ELF-1 (cell line): ENCODE measurements at regions not wholly inside any gene's neighbourhood (a gene's known extent, or its start where the extent isn't known, plus 50 kb on each side); places are given as distances from the start of the nearest gene placed in this dataset.

Experiments
- DNase-seq: peaks from one replicate; pipeline ENCODE4 v3.0.0-alpha.2; 2016; ENCODE audit warnings: low read depth, low spot score

DNA sequence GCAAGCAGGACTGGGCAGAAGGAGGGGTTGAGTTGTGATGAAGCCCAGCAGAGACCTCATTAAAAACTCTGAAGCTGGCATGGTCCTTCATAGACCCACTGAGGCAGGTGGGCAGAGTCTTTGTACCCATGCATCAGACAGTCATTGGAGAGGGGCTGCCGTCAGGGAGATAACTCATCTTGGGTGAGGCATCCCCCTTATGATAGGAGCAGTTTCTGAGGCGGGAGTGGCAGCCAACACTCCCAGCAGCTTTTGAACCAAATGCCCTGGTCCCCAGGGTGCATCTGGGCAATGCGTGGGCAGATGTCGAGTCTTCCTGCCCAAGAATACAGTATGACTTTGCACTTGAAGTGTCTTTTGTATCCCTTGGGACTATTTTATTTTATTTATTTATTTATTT, 68.1 kb downstream of the HTR5A start:
- DNase-seq = no peak

DNA sequence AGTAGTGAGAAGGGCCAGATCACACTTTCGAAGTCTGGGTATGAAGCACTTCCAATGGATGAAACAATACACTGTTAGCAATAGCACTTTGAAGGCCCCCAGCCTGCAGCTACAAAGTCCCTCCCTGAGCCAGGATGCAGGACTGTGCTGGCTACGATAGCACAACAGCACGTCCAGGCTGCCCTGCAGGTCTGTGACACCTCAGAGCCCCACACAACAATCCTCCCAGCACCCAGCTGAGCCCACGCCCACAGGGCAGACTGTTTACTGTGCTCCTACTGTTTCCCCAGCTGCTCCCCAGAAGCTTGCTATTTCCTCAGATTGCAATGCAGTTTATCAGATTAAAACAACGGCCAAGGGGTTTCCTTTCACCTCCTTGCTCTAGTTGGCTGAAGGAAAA, 71.4 kb downstream of the HTR5A start:
- DNase-seq = peak; percentile 4

DNA sequence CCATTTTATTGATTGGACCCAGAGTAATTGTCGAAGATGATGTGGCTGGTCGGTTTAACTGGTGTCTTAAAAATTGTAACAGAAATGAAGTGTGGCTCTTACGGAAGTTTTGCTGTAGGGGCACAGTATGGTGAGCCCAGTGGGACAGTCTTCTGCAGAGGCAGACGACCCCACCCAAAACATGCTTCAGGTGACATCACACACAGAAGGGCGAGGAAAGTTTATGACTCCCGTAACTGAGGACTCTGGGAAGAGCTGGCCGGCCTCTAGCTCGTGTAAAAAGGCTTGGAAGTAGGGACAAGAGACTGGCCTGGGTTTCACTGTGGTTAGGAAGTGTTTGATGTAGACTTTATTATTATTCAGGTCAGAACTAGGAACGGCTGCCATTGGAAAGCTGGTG, 73.3 kb downstream of the HTR5A start:
- DNase-seq = no peak

DNA sequence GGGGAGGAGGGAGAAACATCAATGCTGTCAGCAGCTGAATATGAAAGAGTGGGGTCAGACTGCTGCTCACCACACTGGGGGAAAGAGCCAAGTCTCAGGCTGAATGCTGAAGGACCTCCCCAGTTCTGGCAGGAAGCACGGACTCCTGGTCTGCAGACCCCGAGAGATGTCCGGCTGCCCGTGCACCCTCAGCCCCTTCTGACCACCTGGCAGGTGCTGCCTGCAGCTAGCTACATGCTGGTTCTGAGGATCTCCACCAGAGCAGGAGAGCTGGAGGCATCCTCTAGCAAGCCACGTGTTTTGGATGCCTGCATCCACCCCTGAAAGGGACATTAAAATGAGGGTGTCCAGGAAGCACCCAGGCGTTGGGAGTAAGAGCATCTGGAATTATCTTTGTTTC, 74.2 kb downstream of the HTR5A start:
- DNase-seq = no peak

- DNase-seq = no peak
Observed at GRCh38 chr7:155145477-155146255, 75.5 kb downstream of the HTR5A start.

- no peak for DNase-seq
Observed at GRCh38 chr7:155147172-155147571, 77.0 kb downstream of the HTR5A start.

DNA sequence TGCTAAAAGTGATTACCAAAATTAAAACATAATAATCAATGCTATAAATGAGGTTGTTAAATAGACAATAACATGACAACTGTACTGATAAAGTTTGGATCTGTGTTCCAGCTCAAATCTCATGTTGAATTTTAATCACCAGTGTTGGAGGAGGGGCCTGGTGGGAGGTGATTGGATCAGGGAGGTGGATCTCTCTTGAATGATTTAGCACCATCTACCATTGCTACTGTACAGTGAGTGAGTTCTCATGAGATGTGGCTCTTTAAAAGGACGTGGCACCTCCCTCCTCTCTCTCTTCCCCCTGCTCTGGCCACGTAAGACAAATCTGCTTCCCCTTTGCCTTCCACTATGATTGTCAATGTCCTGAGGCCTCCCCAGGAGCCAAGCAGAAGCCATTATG, 77.5 kb downstream of the HTR5A start:
- DNase-seq = no peak

DNA sequence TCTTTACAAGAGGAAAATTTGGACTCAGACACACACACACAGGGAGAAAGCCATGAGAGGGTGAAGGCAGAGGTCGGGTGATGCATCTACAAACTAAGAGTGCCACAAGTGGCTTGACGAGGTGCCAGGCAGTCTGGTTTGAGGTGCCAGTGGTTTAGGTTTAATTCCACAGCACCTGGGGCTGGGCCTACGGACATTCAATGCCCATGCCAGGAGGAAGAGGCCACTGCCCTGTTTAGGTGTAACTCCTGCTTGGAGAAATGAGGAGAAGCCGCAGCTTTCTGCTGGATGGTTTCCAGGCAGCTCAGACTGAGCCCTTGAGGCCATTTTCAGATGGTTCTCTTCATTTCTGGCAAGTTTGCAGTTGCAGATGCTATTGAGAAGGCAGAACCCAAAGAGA, 83.6 kb downstream of the HTR5A start:
- DNase-seq = no peak

DNA sequence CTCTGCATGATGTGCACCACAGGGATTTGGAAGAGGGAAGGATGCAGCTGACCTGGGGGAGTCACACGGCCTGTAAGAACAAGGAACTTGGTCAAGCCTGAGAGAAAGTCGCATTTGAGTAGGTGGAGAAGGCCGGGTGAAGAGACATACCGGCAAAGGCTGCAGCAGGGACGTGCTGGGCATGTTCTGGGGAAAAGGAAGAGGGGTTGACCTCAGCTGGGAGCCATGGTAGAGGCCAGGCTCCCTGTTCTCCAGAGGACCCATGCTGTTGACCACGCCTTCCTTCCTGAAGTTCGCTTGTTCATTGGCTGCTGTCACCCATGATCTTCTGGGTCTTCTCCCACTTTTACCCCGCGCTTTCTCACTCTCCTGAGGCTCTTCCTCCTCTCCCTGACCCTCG, 84.5 kb downstream of the HTR5A start:
- no peak for DNase-seq

DNA sequence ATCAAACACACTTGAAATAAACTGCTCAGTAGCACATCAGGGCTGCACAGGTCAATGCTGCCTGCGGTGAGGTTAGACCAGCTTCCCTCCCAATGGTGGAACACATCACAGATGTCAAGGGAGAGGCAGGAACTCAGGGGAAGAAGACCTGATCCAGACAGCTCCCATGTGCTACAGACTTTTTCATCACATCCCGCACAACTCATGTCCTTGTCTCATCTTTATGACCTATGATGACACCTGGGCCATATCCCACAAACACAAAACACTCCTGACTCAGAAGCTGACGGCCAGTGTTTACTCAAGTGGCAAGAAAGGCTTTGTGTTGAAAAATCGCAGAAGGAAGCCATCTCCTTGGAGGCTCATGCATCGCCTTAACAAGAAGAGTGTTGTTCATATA, 91.6 kb downstream of the HTR5A start:
- no peak for DNase-seq

DNA sequence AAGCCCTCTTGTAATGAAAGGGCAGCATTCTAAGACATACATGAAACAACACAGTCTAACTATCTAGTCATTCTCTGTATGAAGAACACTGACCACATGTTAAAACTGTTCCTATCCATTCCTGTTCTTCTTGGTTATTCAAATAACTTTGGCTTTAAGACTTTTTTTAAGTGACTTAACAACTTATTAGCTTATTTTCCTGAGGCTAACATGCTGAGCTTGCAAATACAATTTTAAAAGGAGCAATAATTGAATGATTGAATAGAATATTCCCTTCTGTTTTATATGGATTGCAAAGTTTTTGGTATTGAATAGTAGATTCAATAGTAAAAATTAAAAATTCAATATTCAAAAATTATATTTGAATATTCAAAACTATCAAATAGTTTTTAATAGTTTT, 92.3 kb downstream of the HTR5A start:
- no peak for DNase-seq

DNA sequence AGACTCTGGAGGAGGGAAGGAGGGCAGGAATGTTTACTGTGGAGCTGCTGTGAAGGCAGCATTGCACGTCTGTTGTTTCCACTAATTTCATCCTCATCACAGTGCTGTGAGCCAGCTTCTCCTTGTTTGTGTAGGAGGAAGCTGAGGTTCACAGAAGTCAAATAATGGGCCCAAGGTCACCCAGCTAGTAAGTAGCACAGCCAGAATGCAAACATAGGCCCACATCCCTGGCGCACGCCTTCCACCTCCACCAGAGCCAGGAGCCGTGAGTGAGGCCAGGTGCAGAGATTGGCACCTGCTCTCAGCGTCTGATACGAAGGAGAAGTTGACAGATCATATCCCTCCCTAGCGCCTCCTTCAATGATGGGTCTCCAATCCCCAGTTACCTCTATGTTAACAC, 93.6 kb downstream of the HTR5A start:
- no peak for DNase-seq

DNA sequence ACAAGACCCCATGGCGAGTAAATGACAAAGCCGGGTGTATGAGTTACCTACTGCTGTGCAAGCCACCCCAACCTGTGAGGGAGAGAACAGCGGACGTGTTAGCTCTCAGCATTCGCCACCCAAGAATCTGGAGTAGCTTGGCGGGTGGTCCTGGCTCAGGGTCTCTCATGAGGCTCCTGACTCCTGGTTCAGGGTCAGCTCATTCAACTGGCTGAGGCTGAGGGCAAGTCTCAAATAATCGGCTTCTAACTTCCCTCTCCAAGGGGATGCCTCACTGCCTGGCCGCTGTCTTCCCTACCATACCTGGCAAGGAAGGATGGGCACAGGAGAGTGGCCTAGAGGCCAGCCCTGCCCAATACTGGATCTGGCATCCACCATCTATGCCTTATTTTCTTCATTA, 94.2 kb downstream of the HTR5A start:
- no peak for DNase-seq

DNA sequence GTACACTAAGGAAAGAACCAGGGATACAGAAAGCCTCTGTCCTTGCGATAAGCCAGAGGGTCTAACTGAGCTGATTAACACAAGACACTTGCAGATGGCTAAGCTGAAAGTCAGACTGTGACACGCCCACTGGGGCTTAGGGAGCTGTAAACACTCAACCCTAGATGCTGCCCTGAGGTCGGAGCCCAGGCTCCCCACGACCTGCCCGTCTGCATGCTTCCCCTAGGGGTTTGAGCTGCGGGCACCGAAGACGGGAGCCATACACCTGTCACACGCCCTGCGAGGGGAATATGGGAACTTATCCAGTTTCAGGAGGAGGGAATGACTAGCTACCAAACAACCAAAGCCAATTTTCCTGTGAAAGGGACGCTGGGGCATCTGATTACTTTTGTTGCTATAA, 96.0 kb downstream of the HTR5A start:
- DNase-seq = peak; percentile 3

- peak; percentile 44 for DNase-seq
Observed at GRCh38 chr7:155166673-155167370, 96.7 kb downstream of the HTR5A start.

DNA sequence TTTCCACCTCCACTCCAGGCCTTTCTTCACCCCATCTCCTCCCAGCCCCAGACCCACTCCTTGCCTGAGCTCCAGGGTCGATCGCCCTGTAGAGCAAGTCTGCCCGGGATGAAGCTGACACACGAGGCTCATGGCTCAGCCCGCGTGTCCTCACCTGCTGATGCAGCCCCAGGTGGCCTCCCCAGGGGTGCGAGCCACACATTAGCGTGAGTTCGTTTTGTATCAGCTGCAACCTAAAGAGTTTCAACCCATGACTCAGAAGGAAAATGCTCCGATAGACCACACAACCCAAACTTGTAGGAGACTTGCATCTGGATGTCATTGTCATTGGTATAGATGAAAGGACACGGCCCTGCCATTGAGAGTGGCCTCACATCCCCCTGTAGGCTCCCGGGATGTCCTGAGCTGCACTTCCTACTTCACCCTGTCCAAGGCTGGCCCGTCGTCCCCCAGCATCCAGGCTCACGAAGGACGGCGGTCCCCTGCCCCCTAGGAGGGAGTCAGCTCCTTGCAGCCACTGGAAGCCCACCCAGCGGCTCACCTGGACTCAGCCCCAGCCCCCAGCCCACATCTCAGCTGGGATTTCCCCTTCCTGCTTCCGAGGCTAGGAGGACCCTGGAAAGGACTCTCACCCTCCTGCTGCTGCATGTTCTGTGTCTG, 97.7 kb downstream of the HTR5A start:
- DNase-seq = no peak

- DNase-seq = no peak
Observed at GRCh38 chr7:155168597-155169480, 98.7 kb downstream of the HTR5A start.

- DNase-seq = no peak
Observed at GRCh38 chr7:155169498-155170065, 99.5 kb downstream of the HTR5A start.

DNA sequence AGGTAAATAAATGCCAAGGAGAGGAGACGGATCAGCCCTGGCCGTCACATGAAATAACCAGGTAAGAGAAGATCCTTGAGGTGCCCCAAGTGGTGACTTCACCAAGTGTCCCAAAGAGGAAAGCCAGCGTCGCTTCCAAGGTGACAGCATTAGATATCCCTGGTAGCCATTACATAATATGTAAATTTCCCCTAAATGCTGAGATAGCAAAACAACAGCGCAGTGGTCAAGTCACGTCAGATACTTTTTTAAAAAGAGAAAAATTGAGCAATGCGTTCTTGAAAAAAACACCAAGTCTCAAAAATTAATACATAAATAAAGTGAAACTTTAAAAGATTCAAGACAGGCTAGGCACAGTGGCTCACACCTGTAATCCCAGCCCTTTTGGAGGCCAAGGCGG, 100.2 kb downstream of the HTR5A start:
- DNase-seq = no peak

GRCh38 chr7:155172141-155172540, 102.0 kb downstream of the HTR5A start:
- DNase-seq = no peak

DNA sequence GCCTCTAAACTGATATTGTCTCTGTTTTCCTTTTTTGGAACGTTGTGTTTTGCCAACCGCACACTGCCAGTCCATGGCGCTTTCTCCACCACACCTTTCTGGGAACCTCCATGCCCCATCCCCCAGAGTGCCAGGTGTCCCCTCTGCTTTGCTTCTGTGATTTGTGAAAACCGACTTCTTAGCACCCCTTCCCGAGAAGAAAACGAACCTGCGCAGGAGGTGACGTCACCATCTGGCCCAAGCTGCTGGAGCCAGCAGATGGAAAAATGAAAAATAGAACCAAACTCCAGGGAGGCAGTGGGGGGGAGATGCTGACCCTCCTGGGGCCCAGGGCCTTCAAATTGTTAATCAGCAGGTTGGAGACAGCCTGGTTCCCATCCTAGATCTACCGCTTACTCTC, 103.8 kb downstream of the HTR5A start:
- DNase-seq = no peak

- no peak for DNase-seq
Observed at GRCh38 chr7:155178096-155178495, 108.0 kb downstream of the HTR5A start.
